ENCODE measurements at regions not wholly inside any gene's neighbourhood (a gene's known extent, or its start where the extent isn't known, plus 50 kb on each side); places are given as distances from the start of the nearest gene placed in this dataset.

DNA sequence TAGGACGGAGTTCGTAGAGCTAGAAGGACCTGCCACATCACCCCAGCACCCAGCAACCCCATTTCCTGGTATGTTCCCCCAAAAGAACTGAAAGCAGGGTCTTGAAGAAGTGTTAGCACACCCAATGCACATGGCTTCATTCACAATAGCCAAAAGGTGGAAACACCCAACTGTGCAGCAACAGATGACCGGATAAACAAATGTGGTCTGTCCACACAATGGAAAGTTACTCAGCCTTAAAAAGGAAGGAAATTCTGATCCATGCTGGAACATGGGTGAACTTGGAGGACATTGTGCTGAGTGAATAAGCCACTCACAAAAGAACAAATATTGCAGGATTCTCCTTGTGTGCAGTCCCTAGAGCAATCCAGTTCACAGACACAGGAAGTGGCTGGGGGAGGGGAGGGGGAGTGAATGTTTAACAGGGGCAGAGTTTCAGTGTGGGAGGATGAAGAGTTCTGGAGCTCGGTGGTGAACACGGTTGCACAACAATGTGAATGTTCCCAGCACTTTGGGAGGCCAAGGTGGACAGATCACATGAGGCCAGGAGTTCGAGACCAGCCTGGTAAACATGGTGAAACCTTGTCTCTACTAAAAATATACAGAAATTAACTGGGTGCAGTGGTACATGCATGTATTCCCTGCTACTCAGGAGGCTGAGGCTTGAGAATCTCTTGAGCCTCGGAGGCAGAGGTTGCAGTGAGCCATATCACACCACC is 157.5 kb downstream of the NUP210 start:
- DNase-seq (ENCODE audit: low read depth): peak; percentile 93
- TF ChIP-seq POLR2A (IDR thresholded peaks at IDR 0.05; ENCODE audit: extremely low read depth, insufficient read length) (no peak), MYC (IDR thresholded peaks at IDR 0.05; ENCODE audit: low read depth, low read length) (no peak)
- TF ChIP-seq, protein P1, sequence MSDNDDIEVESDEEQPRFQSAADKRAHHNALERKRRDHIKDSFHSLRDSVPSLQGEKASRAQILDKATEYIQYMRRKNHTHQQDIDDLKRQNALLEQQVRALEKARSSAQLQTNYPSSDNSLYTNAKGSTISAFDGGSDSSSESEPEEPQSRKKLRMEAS (IDR thresholded peaks at IDR 0.05; ENCODE audit: low read depth, low read length): no peak
- TF ChIP-seq, protein P2, sequence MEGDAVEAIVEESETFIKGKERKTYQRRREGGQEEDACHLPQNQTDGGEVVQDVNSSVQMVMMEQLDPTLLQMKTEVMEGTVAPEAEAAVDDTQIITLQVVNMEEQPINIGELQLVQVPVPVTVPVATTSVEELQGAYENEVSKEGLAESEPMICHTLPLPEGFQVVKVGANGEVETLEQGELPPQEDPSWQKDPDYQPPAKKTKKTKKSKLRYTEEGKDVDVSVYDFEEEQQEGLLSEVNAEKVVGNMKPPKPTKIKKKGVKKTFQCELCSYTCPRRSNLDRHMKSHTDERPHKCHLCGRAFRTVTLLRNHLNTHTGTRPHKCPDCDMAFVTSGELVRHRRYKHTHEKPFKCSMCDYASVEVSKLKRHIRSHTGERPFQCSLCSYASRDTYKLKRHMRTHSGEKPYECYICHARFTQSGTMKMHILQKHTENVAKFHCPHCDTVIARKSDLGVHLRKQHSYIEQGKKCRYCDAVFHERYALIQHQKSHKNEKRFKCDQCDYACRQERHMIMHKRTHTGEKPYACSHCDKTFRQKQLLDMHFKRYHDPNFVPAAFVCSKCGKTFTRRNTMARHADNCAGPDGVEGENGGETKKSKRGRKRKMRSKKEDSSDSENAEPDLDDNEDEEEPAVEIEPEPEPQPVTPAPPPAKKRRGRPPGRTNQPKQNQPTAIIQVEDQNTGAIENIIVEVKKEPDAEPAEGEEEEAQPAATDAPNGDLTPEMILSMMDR (IDR thresholded peaks at IDR 0.05; ENCODE audit: low read depth, low read length): no peak

GRCh38 chr3:13261892-13262291 is 158.2 kb downstream of the NUP210 start:
- H3K4me3 ChIP-seq (ENCODE audit: low read depth, low read length): no peak overlapping the region
- DNase-seq (ENCODE audit: low read depth): no peak
- TF ChIP-seq, protein P1 (IDR thresholded peaks at IDR 0.05; ENCODE audit: low read depth, low read length): no peak
- TF ChIP-seq MYC (IDR thresholded peaks at IDR 0.05; ENCODE audit: low read depth, low read length) (no peak), POLR2A (IDR thresholded peaks at IDR 0.05; ENCODE audit: extremely low read depth, insufficient read length) (no peak)
- TF ChIP-seq, protein P2 (IDR thresholded peaks at IDR 0.05; ENCODE audit: low read depth, low read length): no peak

More for the DNA sequence above, 157.5 kb downstream of the NUP210 start:
- no peak overlapping the region for H3K4me3 ChIP-seq (ENCODE audit: low read depth, low read length)

- no peak for DNase-seq (ENCODE audit: low read depth)
Measured at GRCh38 chr3:13261104-13261830, 158.9 kb downstream of the NUP210 start.

DNA sequence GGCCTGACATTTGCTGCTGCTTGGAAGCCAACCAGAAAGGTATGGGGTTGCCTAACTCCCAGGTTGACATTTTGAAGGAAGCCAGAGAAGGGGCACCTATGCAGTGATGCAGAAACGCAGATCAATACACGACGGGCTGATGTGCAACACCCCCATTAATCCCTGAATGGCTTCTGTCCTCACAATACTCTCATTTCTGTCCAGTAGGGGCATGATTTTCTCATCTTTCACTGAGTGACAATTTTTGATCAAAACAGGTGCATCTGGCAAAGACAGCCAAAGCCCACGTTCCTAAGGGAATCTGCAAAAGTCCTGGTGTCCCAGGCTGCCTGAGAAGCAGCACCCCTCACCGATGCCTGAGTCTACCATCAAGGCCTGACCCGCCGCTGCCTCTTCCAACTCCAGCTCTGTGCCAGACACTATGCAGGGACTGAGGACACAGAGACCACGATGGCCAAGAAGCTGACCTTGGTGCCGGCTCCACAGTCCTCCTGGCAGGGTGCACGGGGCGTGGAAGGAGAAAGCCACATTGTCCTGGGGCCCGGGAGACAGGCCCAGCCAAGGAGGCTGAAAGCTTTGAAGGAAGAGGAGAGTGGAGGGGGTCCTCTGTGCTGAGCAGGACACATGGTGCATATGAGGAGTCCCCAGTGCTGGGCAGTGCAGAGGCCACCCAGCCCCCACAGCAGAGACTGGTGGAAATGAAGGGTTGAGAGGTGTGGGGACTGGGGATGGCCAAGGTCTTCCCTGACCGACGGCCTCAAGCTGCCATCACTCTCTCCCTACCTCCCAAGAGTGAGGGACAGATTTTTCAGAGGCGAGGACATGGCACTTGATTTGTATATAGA is 159.6 kb downstream of the NUP210 start:
- no peak for DNase-seq (ENCODE audit: low read depth)
- H3K4me3 ChIP-seq (ENCODE audit: low read depth, low read length): no peak overlapping the region
- TF ChIP-seq, protein P1 (IDR thresholded peaks at IDR 0.05; ENCODE audit: low read depth, low read length): no peak
- TF ChIP-seq, protein P2 (IDR thresholded peaks at IDR 0.05; ENCODE audit: low read depth, low read length): peak; percentile 53
- TF ChIP-seq POLR2A (IDR thresholded peaks at IDR 0.05; ENCODE audit: extremely low read depth, insufficient read length): no peak
- no peak for TF ChIP-seq MYC (IDR thresholded peaks at IDR 0.05; ENCODE audit: low read depth, low read length)

More at GRCh38 chr3:13261104-13261830, 158.9 kb downstream of the NUP210 start:
- TF ChIP-seq, protein P1 (IDR thresholded peaks at IDR 0.05; ENCODE audit: low read depth, low read length): no peak
- TF ChIP-seq POLR2A (IDR thresholded peaks at IDR 0.05; ENCODE audit: extremely low read depth, insufficient read length) (no peak), MYC (IDR thresholded peaks at IDR 0.05; ENCODE audit: low read depth, low read length) (no peak)
- TF ChIP-seq, protein P2 (IDR thresholded peaks at IDR 0.05; ENCODE audit: low read depth, low read length): no peak
- no peak overlapping the region for H3K4me3 ChIP-seq (ENCODE audit: low read depth, low read length)

GRCh38 chr3:13259831-13260230 is 160.3 kb downstream of the NUP210 start:
- TF ChIP-seq MYC (IDR thresholded peaks at IDR 0.05; ENCODE audit: low read depth, low read length) (no peak), POLR2A (IDR thresholded peaks at IDR 0.05; ENCODE audit: extremely low read depth, insufficient read length) (no peak)
- TF ChIP-seq, protein P2 (IDR thresholded peaks at IDR 0.05; ENCODE audit: low read depth, low read length): no peak
- TF ChIP-seq, protein P1 (IDR thresholded peaks at IDR 0.05; ENCODE audit: low read depth, low read length): no peak
- no peak for DNase-seq (ENCODE audit: low read depth)

More at GRCh38 chr3:13259831-13260230, 160.3 kb downstream of the NUP210 start:
- H3K4me3 ChIP-seq (ENCODE audit: low read depth, low read length): no peak overlapping the region

All from NB4 (cell line).